Ovary (tissue), 3 donors: ENCODE measurements at regions not wholly inside any gene's neighbourhood (a gene's known extent, or its start where the extent isn't known, plus 50 kb on each side); places are given as distances from the start of the nearest gene placed in this dataset.

Experiments
- CTCF ChIP-seq, 3 donors: fragments of 450-650 bp in 2 of 3; fragments of 200-600 bp in 1 of 3; IDR thresholded peaks; one replicate each; pipeline versions ENCODE4 v1.5.1 to v1.8.0; 2016 to 2022; ENCODE audit warnings: antibody characterized with exemption in 3 of 3, mild to moderate bottlenecking in 1 of 3
- POLR2A ChIP-seq: fragments of 450-650 bp; IDR thresholded peaks from one replicate; pipeline ENCODE4 v1.6.1; 2017; ENCODE audit warnings: antibody characterized with exemption, mild to moderate bottlenecking, moderate library complexity
- donor health status: DM: no; HTN: no; CAD: no.

- TF ChIP-seq POLR2A (no peak), CTCF (IDR thresholded peaks at IDR 0.05) (no peak)
Measured at GRCh38 chr14:28461389-28461788, 305.2 kb upstream of the FOXG1 start.
